AG10803 (cell line): ENCODE measurements at regions not wholly inside any gene's neighbourhood (a gene's known extent, or its start where the extent isn't known, plus 50 kb on each side); places are given as distances from the start of the nearest gene placed in this dataset.

Experiments used
- DNase-seq: peaks from one replicate; pipeline ENCODE4 v3.0.0; 2010; ENCODE audit warnings: low read depth
- H3K4me3 ChIP-seq: 2 replicates; pipeline ENCODE4 v1.5.1; 2011; ENCODE audit warnings: mild to moderate bottlenecking, low read length, control low read depth
- TF ChIP-seq, protein P1 (sequence below): conservative IDR thresholded peaks from 2 replicates; pipeline ENCODE4 v1.5.1; 2011; ENCODE audit warnings: mild to moderate bottlenecking, low read length, control low read depth, inconsistent platforms

DNA sequence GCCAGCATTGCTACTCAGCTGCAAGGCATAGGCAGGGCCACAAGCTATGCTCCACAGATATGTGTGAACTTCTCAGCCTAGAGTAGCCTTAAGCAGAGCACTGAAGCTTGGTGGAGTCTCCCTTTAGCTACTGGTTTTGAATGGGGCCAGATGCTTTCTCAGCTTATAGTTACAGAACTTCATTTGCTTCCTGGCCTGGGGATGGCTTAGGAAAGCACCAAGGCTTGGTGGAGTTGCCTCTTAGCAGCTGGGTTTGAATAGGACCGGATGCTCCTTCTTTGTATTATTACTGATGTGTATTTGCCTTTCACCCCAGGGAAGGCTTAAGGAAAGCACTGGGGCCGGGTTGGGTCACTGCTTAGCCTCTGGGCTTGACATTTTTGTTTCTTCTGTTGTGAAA lies 497.8 kb upstream of the SEMA6A start:
- no peak for DNase-seq
- TF ChIP-seq, protein P1, sequence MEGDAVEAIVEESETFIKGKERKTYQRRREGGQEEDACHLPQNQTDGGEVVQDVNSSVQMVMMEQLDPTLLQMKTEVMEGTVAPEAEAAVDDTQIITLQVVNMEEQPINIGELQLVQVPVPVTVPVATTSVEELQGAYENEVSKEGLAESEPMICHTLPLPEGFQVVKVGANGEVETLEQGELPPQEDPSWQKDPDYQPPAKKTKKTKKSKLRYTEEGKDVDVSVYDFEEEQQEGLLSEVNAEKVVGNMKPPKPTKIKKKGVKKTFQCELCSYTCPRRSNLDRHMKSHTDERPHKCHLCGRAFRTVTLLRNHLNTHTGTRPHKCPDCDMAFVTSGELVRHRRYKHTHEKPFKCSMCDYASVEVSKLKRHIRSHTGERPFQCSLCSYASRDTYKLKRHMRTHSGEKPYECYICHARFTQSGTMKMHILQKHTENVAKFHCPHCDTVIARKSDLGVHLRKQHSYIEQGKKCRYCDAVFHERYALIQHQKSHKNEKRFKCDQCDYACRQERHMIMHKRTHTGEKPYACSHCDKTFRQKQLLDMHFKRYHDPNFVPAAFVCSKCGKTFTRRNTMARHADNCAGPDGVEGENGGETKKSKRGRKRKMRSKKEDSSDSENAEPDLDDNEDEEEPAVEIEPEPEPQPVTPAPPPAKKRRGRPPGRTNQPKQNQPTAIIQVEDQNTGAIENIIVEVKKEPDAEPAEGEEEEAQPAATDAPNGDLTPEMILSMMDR: no peak
- no peak overlapping the region for H3K4me3 ChIP-seq

GRCh38 chr5:117065800-117066199 lies 491.2 kb upstream of the SEMA6A start:
- DNase-seq: no peak
- no peak overlapping the region for H3K4me3 ChIP-seq
- TF ChIP-seq, protein P1: no peak

DNA sequence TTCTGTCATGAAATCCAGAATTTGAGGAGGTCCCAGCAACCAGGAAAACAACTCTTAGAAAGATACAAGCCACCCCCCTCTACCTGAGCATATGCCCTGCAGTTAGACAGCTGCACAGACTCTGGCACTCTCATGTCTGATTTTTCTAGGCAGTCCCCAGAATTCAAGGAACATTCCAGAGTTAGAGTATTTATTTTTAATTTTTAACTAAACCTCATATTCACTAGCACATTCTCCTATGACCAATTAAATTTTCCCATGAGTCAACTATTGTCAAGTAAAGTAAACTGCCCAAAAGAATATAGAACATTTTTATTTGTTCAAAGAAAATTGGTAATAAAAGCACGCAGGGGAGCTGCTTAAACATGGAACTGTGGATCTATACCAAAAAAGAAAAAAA lies 490.5 kb upstream of the SEMA6A start:
- no peak overlapping the region for H3K4me3 ChIP-seq
- TF ChIP-seq, protein P1: no peak
- no peak for DNase-seq

DNA sequence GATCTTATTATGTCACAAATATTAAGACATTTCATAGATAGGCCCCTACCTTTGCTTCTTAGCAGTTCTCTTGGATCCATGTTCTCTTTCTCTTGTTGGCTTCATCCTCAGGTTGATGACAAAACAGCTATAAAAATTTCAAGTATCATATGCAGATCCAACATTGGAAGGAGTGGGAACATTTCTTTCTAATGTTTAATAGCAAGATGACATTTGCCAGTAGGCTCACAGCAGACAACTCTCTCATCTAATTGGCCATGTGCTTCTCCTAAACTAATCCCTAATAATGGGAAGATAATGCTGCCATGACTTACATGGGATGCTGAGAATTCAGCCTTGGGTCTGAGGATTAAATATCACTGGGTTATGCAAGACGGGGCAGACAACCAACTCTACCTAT lies 485.5 kb upstream of the SEMA6A start:
- no peak overlapping the region for H3K4me3 ChIP-seq
- DNase-seq: no peak
- TF ChIP-seq, protein P1: no peak

DNA sequence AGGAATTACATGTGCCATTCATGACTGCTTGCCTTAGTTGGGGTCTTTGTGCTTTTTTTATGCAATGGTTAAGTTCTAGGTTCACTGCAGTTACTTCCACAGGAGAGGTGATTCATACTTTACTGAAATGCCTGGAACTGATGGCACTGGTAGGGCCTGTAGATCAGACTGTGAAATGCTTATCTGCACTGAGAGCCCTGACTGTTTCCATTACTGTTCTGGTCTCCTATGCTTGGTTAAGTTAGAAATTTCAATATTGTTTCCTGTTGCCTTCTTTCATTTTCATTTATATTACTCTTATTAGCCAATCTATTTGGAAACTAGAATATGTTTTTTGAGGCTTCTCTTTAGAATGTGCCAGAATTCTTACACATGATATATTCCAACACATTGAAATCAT lies 484.1 kb upstream of the SEMA6A start:
- no peak for DNase-seq
- TF ChIP-seq, protein P1: no peak
- H3K4me3 ChIP-seq: no peak overlapping the region

DNA sequence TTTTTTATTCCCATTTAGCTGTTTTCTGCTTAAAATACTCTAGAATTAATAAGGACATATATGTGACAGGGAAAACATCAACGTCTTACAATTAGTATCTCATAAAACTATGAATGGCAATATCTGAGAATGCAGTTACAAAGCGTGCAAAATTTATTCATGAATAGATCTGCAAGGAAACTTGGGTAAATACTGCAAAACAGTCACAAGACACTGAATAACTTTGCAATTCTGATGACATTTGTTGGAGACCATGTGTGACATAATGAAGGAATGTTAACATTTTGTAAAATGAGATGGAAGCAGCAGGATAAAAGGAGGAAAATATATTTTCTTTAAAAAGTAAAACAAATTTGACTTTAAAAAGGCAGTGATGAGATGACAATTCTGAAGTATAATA lies 480.9 kb upstream of the SEMA6A start:
- TF ChIP-seq, protein P1: no peak
- no peak overlapping the region for H3K4me3 ChIP-seq
- no peak for DNase-seq

DNA sequence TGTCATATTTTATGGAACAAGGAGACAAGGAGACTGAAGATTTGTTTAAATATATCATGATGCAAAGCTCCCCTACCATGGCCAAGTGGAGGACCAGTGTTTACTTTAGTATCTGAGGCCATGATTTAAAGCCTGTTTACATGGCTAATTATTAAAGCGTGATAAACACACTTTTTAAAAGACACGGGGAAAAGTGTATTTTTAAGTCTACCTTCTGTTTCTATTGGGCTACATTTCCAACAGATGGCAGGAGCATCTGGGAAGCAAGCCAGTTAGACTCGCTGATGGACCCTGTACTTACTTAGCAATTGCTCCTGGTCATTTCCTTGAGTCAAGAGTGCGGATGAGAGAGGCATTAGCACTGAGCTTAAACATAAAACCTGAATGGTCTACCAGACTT lies 480.3 kb upstream of the SEMA6A start:
- TF ChIP-seq, protein P1: no peak
- no peak overlapping the region for H3K4me3 ChIP-seq
- DNase-seq: no peak
